ENCODE measurements at regions not wholly inside any gene's neighbourhood (a gene's known extent, or its start where the extent isn't known, plus 50 kb on each side); places are given as distances from the start of the nearest gene placed in this dataset.

- no peak for TF ChIP-seq EZH2 (IDR thresholded peaks at IDR 0.05; ENCODE audit: borderline replicate concordance, low read depth, low read length, severe bottlenecking)
- TF ChIP-seq, protein P1, sequence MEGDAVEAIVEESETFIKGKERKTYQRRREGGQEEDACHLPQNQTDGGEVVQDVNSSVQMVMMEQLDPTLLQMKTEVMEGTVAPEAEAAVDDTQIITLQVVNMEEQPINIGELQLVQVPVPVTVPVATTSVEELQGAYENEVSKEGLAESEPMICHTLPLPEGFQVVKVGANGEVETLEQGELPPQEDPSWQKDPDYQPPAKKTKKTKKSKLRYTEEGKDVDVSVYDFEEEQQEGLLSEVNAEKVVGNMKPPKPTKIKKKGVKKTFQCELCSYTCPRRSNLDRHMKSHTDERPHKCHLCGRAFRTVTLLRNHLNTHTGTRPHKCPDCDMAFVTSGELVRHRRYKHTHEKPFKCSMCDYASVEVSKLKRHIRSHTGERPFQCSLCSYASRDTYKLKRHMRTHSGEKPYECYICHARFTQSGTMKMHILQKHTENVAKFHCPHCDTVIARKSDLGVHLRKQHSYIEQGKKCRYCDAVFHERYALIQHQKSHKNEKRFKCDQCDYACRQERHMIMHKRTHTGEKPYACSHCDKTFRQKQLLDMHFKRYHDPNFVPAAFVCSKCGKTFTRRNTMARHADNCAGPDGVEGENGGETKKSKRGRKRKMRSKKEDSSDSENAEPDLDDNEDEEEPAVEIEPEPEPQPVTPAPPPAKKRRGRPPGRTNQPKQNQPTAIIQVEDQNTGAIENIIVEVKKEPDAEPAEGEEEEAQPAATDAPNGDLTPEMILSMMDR (IDR thresholded peaks at IDR 0.05; ENCODE audit: borderline replicate concordance, extremely low read depth, low read length, poor library complexity, severe bottlenecking) = no peak
Observed at GRCh38 chr20:17790296-17790695, 90.5 kb downstream of the BANF2 start.

Measured in DND-41 (cell line).